GM12872 (cell line): ENCODE measurements at regions not wholly inside any gene's neighbourhood (a gene's known extent, or its start where the extent isn't known, plus 50 kb on each side); places are given as distances from the start of the nearest gene placed in this dataset.

Experiments used
- CTCF ChIP-seq: IDR thresholded peaks from 3 replicates; pipeline ENCODE4 v1.5.1; 2011; ENCODE audit warnings: low read depth, mild to moderate bottlenecking, low read length, moderate library complexity; ENCODE audit not compliant: insufficient read depth

- TF ChIP-seq CTCF, result no peak
Measured at GRCh38 chr11:122268601-122269130, 152.7 kb upstream of the BLID start.

- TF ChIP-seq CTCF, result no peak
Measured at GRCh38 chr11:122267602-122268001, 151.6 kb upstream of the BLID start.

GRCh38 chr11:122265981-122266380, 150.0 kb upstream of the BLID start:
- TF ChIP-seq CTCF, result no peak

GRCh38 chr11:122264121-122264520, 148.1 kb upstream of the BLID start:
- no peak for TF ChIP-seq CTCF

GRCh38 chr11:122261546-122261945, 145.5 kb upstream of the BLID start:
- TF ChIP-seq CTCF, result no peak

GRCh38 chr11:122259195-122259821, 143.3 kb upstream of the BLID start:
- TF ChIP-seq CTCF, result no peak

- TF ChIP-seq CTCF, result no peak
Measured at GRCh38 chr11:122258446-122259194, 142.6 kb upstream of the BLID start.
